Liver (tissue), 8 donors: ENCODE measurements at regions not wholly inside any gene's neighbourhood (a gene's known extent, or its start where the extent isn't known, plus 50 kb on each side); places are given as distances from the start of the nearest gene placed in this dataset.

Experiments used
- DNase-seq: peaks from one replicate; pipeline ENCODE4 v3.0.0-alpha.2; 2017; ENCODE audit warnings: low spot score
- H3K27ac ChIP-seq, 2 donors: one replicate each; pipeline ENCODE4 v1.7.0; 2013; ENCODE audit warnings: inconsistent platforms in 2 of 2, low read length in 2 of 2, control low read depth in 1 of 2, low read depth in 1 of 2, mild to moderate bottlenecking in 1 of 2
- H3K27me3 ChIP-seq, 4 donors: one replicate each; pipeline versions ENCODE4 v1.6.1 to v1.7.0; 2013; ENCODE audit warnings: low read length in 3 of 4, inconsistent platforms in 1 of 4, mild to moderate bottlenecking in 1 of 4, moderate library complexity in 1 of 4; ENCODE audit not compliant: control insufficient read depth in 4 of 4, insufficient read depth in 4 of 4
- H3K36me3 ChIP-seq, 4 donors: one replicate each; pipeline versions ENCODE4 v1.6.1 to v1.7.0; 2013; ENCODE audit warnings: low read length in 3 of 4, mild to moderate bottlenecking in 3 of 4, low read depth in 1 of 4, moderate library complexity in 1 of 4; ENCODE audit not compliant: control insufficient read depth in 4 of 4, insufficient read depth in 3 of 4
- H3K4me1 ChIP-seq, 4 donors: one replicate each; pipeline versions ENCODE4 v1.6.1 to v1.7.0; 2013; ENCODE audit warnings: low read length in 3 of 4, mild to moderate bottlenecking in 3 of 4, moderate library complexity in 1 of 4; ENCODE audit not compliant: control insufficient read depth in 4 of 4, insufficient read depth in 4 of 4
- H3K4me3 ChIP-seq, 3 donors: one replicate each; pipeline versions ENCODE4 v1.6.1 to v1.7.0; 2013; ENCODE audit warnings: low read length in 3 of 3, control low read depth in 1 of 3, low read depth in 1 of 3, mild to moderate bottlenecking in 1 of 3
- H3K9ac ChIP-seq, 2 donors: one replicate each; pipeline ENCODE4 v1.7.0; 2013; ENCODE audit warnings: low read length in 2 of 2, mild to moderate bottlenecking in 2 of 2, moderate library complexity in 2 of 2, control low read depth in 1 of 2, low read depth in 1 of 2
- H3K9me3 ChIP-seq, 4 donors: one replicate each; pipeline versions ENCODE4 v1.6.1 to v1.7.0; 2013; ENCODE audit warnings: low read length in 3 of 4; ENCODE audit not compliant: control insufficient read depth in 4 of 4
- EGR1 ChIP-seq, 2 donors: IDR thresholded peaks; 2 replicates each; pipeline ENCODE4 v1.6.1; 2016 to 2018; ENCODE audit warnings: antibody characterized with exemption in 2 of 2, low read depth in 2 of 2
- FOXA1 ChIP-seq: IDR thresholded peaks from 2 replicates; pipeline ENCODE4 v1.6.1; 2016; ENCODE audit warnings: antibody characterized with exemption
- FOXA2 ChIP-seq: IDR thresholded peaks from 2 replicates; pipeline ENCODE4 v1.6.1; 2016; ENCODE audit warnings: antibody characterized with exemption
- GABPA ChIP-seq, 2 donors: IDR thresholded peaks in 1 of 2; conservative IDR thresholded peaks in 1 of 2; 2 replicates each; pipeline ENCODE4 v1.6.1; 2016; ENCODE audit warnings: antibody characterized with exemption in 2 of 2, mild to moderate bottlenecking in 1 of 2, moderate library complexity in 1 of 2
- HNF4A ChIP-seq, 2 donors: conservative IDR thresholded peaks; 2 replicates each; pipeline ENCODE4 v1.6.1; 2016; ENCODE audit warnings: antibody characterized with exemption in 2 of 2, mild to moderate bottlenecking in 2 of 2
- HNF4G ChIP-seq: IDR thresholded peaks from 2 replicates; pipeline ENCODE4 v1.6.1; 2016; ENCODE audit warnings: antibody characterized with exemption
- JUND ChIP-seq, 2 donors: IDR thresholded peaks; 2 replicates each; pipeline ENCODE4 v1.6.1; 2016; ENCODE audit warnings: antibody characterized with exemption in 2 of 2
- NR2F2 ChIP-seq: IDR thresholded peaks from 2 replicates; pipeline ENCODE4 v1.6.1; 2016; ENCODE audit warnings: antibody characterized with exemption
- RAD21 ChIP-seq, 2 donors: IDR thresholded peaks; 2 replicates each; pipeline ENCODE4 v1.6.1; 2016; ENCODE audit warnings: antibody characterized with exemption in 2 of 2, mild to moderate bottlenecking in 2 of 2
- RXRA ChIP-seq, 2 donors: IDR thresholded peaks; 2 replicates each; pipeline ENCODE4 v1.6.1; 2017 to 2018; ENCODE audit warnings: antibody characterized with exemption in 2 of 2, mild to moderate bottlenecking in 1 of 2
- SP1 ChIP-seq: IDR thresholded peaks from 2 replicates; pipeline ENCODE4 v1.6.1; 2018; ENCODE audit warnings: antibody characterized with exemption, mild to moderate bottlenecking
- TAF1 ChIP-seq: conservative IDR thresholded peaks from 2 replicates; pipeline ENCODE4 v1.6.1; 2016; ENCODE audit warnings: antibody characterized with exemption, mild to moderate bottlenecking
- YY1 ChIP-seq: IDR thresholded peaks from 2 replicates; pipeline ENCODE4 v1.6.1; 2016; ENCODE audit warnings: antibody characterized with exemption, mild to moderate bottlenecking
- WGBS: extraction: QIAGEN DNeasy Blood & Tissue Kit; methylation state at CpG from one replicate; pipeline ENCODE4 v1.1.7; 2013; 5-methylcytosine and 5-hydroxymethylcytosine counted together
- TF ChIP-seq, protein P1 (sequence below): IDR thresholded peaks from 2 replicates; pipeline ENCODE4 v1.6.1; 2016; ENCODE audit warnings: antibody characterized with exemption
- TF ChIP-seq, protein P2 (sequence below): fragments of 150-350 bp; IDR thresholded peaks from 2 replicates; pipeline ENCODE4 v1.5.1; 2017; ENCODE audit warnings: improper control_type of control experiment, low read depth, low read length; ENCODE audit not compliant: missing input control
- TF ChIP-seq, protein P3 (sequence below): IDR thresholded peaks from 2 replicates; pipeline ENCODE4 v1.6.1; 2016; ENCODE audit warnings: antibody characterized with exemption
- TF ChIP-seq, protein P4 (sequence below): IDR thresholded peaks from 2 replicates; pipeline ENCODE4 v1.6.1; 2016; ENCODE audit warnings: antibody characterized with exemption, mild to moderate bottlenecking
- donor health status: healthy.
- donor health status: healthy.
- donor health status: healthy.
- donor health status: healthy.
- donor health status: healthy.

DNA sequence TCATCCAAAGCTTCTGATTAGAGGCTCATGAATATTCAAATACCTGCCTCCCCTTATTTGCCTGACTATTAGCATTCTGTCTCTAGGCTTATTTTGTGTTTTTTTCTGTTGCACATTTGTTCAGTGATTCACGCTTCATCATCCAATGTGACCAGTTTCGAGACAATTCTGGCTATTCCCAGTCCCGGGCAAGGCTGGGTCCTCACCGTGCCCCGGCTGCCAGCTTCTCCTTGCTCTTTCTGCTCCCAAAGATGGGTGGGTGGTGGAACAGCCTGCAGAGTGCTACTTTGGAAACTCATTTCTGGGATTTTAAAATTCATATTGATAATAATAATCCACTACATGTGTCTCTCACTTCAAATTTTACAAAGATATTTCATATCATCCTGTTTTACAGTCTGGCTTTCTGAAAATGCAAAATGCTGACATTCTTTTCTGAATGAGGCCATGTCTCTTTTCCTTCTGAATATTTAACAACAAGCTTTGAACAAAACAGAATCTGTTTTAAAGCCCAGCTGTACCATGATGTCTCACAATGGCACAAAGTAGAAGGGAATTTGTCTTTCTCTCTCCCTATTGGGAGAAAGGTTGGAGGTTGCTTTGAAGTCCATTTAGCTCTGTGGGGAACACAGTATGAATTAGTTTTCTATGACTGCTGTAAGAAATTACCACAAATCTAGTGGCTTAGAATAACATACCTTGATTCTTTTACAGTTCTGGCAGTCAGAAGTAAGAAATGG is 116.9 kb upstream of the CDH13 start:
- H3K27me3 ChIP-seq = peaks cover 0 to 3% (median 0%) of the 10 kb centered on the region in 4 donors
- H3K9me3 ChIP-seq = peaks cover 2 to 12% (median 4%) of the 10 kb centered on the region in 4 donors
- no peaks in the 10 kb centered on the region for H3K36me3 ChIP-seq
- no peak overlapping the region for H3K4me3 ChIP-seq
- no peak for DNase-seq
- no peak overlapping the region for H3K9ac ChIP-seq
- TF ChIP-seq FOXA2 = no peak
- TF ChIP-seq EGR1 (IDR thresholded peaks at IDR 0.05; ENCODE audit: low read depth in 2 of 2) = no peak
- no peak for TF ChIP-seq TAF1
- no peak for TF ChIP-seq SP1
- TF ChIP-seq FOXA1 = no peak
- WGBS = 95% methylated on average over 5 of the region's 5 CpGs
- H3K27ac ChIP-seq = no peak overlapping the region
- no peaks in the 10 kb centered on the region for H3K4me1 ChIP-seq

DNA sequence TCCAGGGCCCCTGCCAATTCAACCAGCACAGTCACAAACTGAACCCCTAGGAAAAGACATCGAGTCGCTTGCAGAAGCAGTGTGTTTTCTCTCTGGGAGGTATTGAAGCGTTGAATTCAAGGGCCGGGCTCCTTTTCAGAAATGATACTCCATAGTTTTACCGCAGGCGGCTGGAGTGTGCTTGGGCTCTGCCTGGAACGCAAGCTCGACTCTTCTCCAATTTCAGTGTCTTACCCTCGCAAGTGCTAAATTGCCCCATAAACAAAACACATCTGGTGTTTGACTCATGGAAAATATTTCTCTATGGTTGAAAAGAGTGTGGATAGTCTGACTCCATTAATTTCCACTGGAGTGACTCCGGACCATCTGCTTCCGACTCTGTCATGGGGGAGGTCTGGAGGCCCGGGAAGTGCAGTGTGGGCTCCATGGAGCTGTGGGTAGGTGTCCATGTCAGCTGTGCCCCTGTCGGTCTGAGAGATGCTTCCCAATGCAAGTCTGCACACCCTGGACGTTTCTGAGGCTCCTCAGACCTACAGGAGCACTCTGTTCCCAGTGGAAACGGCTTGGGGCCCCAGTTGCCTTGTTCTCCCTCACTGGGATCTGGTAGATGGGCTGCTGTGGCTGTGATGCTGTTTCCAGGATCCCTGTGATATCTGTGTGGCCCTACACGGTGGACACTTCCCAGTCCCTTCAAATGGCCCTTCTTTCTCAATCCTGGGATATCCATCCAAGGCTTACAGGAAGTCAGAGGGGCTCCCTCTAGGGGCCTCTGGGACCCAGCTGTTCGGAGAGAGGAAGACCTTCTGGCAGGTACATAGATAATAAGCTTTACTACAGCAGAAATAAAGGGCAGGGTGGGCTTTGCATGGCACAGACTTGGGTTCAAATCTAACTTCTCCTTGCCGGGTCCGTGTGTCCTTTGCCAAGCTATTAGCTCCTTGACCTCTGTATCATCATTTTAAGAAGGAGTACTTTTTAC is 119.8 kb upstream of the CDH13 start:
- WGBS = 83% methylated on average over 19 of the region's 19 CpGs
- Histone ChIP-seq H3K9me3 (peaks cover 2 to 12% (median 4%) of the 10 kb centered on the region in 4 donors), H3K4me3 (no peak overlapping the region), H3K27me3 (peaks cover 0 to 1% (median 0%) of the 10 kb centered on the region in 4 donors), H3K4me1 (no peaks in the 10 kb centered on the region), H3K36me3 (no peaks in the 10 kb centered on the region), H3K9ac (no peak overlapping the region), H3K27ac (no peak overlapping the region)
- no peak for DNase-seq
- TF ChIP-seq FOXA2 = no peak
- TF ChIP-seq NR2F2 = no peak

DNA sequence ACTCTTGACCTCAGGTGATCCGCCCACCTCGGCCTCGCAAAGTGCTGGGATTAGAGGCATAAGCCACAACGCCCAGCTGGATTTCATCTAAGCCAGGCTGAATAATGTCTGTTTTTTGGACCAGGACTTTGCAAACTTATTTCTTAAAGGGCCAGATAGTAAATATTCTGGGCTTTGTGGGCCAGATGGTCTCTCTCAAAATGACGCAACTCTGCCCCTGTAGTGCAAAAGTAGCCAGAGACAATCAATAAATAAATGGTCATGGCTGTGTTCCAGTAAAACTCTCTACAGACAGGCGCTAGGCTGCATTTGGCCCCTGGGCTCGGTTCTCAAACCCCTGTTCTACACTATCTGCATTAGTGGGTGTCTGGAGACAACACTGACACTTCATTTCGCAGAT is 121.9 kb upstream of the CDH13 start:
- Histone ChIP-seq H3K4me3 (no peak overlapping the region), H3K36me3 (no peaks in the 10 kb centered on the region), H3K9ac (no peak overlapping the region), H3K27ac (no peak overlapping the region), H3K27me3 (no peaks in the 10 kb centered on the region), H3K9me3 (peaks cover 2 to 12% (median 4%) of the 10 kb centered on the region in 4 donors), H3K4me1 (no peaks in the 10 kb centered on the region)
- no peak for DNase-seq
- TF ChIP-seq, protein P1, sequence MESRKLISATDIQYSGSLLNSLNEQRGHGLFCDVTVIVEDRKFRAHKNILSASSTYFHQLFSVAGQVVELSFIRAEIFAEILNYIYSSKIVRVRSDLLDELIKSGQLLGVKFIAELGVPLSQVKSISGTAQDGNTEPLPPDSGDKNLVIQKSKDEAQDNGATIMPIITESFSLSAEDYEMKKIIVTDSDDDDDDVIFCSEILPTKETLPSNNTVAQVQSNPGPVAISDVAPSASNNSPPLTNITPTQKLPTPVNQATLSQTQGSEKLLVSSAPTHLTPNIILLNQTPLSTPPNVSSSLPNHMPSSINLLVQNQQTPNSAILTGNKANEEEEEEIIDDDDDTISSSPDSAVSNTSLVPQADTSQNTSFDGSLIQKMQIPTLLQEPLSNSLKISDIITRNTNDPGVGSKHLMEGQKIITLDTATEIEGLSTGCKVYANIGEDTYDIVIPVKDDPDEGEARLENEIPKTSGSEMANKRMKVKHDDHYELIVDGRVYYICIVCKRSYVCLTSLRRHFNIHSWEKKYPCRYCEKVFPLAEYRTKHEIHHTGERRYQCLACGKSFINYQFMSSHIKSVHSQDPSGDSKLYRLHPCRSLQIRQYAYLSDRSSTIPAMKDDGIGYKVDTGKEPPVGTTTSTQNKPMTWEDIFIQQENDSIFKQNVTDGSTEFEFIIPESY = no peak
- no peak for TF ChIP-seq SP1
- TF ChIP-seq TAF1 = no peak
- no peak for TF ChIP-seq FOXA1
- TF ChIP-seq HNF4G = no peak
- TF ChIP-seq, protein P2, sequence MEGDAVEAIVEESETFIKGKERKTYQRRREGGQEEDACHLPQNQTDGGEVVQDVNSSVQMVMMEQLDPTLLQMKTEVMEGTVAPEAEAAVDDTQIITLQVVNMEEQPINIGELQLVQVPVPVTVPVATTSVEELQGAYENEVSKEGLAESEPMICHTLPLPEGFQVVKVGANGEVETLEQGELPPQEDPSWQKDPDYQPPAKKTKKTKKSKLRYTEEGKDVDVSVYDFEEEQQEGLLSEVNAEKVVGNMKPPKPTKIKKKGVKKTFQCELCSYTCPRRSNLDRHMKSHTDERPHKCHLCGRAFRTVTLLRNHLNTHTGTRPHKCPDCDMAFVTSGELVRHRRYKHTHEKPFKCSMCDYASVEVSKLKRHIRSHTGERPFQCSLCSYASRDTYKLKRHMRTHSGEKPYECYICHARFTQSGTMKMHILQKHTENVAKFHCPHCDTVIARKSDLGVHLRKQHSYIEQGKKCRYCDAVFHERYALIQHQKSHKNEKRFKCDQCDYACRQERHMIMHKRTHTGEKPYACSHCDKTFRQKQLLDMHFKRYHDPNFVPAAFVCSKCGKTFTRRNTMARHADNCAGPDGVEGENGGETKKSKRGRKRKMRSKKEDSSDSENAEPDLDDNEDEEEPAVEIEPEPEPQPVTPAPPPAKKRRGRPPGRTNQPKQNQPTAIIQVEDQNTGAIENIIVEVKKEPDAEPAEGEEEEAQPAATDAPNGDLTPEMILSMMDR = no peak
- no peak for TF ChIP-seq GABPA (IDR thresholded peaks at IDR 0.05 in 1 of 2, conservative IDR thresholded peaks at IDR 0.05 in 1 of 2)
- TF ChIP-seq NR2F2 = no peak
- no peak for TF ChIP-seq RXRA (IDR thresholded peaks at IDR 0.05)
- TF ChIP-seq FOXA2 = no peak
- TF ChIP-seq JUND (IDR thresholded peaks at IDR 0.05) = no peak
- no peak for TF ChIP-seq EGR1 (IDR thresholded peaks at IDR 0.05; ENCODE audit: low read depth in 2 of 2)
- no peak for TF ChIP-seq YY1
- TF ChIP-seq, protein P3, sequence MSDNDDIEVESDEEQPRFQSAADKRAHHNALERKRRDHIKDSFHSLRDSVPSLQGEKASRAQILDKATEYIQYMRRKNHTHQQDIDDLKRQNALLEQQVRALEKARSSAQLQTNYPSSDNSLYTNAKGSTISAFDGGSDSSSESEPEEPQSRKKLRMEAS = no peak
- TF ChIP-seq RAD21 (IDR thresholded peaks at IDR 0.05) = no peak
- TF ChIP-seq HNF4A (conservative IDR thresholded peaks at IDR 0.05) = no peak
- TF ChIP-seq, protein P4, sequence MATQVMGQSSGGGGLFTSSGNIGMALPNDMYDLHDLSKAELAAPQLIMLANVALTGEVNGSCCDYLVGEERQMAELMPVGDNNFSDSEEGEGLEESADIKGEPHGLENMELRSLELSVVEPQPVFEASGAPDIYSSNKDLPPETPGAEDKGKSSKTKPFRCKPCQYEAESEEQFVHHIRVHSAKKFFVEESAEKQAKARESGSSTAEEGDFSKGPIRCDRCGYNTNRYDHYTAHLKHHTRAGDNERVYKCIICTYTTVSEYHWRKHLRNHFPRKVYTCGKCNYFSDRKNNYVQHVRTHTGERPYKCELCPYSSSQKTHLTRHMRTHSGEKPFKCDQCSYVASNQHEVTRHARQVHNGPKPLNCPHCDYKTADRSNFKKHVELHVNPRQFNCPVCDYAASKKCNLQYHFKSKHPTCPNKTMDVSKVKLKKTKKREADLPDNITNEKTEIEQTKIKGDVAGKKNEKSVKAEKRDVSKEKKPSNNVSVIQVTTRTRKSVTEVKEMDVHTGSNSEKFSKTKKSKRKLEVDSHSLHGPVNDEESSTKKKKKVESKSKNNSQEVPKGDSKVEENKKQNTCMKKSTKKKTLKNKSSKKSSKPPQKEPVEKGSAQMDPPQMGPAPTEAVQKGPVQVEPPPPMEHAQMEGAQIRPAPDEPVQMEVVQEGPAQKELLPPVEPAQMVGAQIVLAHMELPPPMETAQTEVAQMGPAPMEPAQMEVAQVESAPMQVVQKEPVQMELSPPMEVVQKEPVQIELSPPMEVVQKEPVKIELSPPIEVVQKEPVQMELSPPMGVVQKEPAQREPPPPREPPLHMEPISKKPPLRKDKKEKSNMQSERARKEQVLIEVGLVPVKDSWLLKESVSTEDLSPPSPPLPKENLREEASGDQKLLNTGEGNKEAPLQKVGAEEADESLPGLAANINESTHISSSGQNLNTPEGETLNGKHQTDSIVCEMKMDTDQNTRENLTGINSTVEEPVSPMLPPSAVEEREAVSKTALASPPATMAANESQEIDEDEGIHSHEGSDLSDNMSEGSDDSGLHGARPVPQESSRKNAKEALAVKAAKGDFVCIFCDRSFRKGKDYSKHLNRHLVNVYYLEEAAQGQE = no peak
- WGBS = 43% methylated on average over 8 of the region's 8 CpGs
